Sigmoid colon (tissue), 4 donors: ENCODE measurements at regions not wholly inside any gene's neighbourhood (a gene's known extent, or its start where the extent isn't known, plus 50 kb on each side); places are given as distances from the start of the nearest gene placed in this dataset.

Experiments
- CTCF ChIP-seq, 4 experiments: fragments of 450-650 bp in 3 of 4; fragments of 200-600 bp in 1 of 4; IDR thresholded peaks; one replicate each; pipeline ENCODE4 v1.5.1; 2016 to 2019; ENCODE audit warnings: antibody characterized with exemption in 4 of 4, mild to moderate bottlenecking in 3 of 4, moderate library complexity in 2 of 4
- EP300 ChIP-seq, 4 donors: sonication (generic); formaldehyde crosslinking; IDR thresholded peaks; one replicate each; pipeline ENCODE4 v1.6.1; 2017; ENCODE audit warnings: antibody characterized with exemption in 4 of 4

GRCh38 chr3:187805774-187806173 is 60.5 kb upstream of the BCL6 start:
- no peak for TF ChIP-seq EP300 (IDR thresholded peaks at IDR 0.05)
- no peak for TF ChIP-seq CTCF (IDR thresholded peaks at IDR 0.05)
